ENCODE measurements at regions not wholly inside any gene's neighbourhood (a gene's known extent, or its start where the extent isn't known, plus 50 kb on each side); places are given as distances from the start of the nearest gene placed in this dataset.
"Not testable (repeated sequence)": the region's sequence is repeated elsewhere in the genome, so short reads cannot be mapped to it uniquely, and the experiment has no call there.

DNA sequence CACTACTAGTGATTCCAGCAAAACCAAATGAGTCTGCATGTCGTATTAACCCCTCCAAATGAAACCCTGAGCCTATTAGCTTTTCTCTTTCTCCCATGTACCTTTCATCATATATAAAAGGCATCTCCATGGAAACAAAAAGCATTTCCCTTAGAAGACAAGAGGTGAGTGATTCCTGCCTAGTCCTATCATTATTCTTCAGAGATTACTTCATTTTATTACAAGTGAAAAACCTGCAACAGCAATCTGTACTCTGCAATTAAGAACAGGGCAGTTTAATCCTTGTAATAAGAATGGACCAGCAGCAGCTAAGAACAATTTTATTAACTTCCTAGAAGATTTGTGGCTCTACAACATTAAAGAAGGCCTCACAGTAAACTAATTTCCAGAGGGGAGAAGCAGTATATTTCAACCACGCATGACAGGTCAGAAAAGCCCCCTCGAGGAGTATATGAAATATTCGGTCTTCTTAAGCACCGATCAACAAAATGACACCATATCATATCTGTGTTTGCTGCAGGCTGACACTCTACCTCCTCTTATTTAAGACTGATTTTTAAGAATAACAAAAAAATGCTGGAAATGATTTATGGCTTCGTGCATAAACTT lies 132.3 kb upstream of the TFPI start:
- H3K4me3 ChIP-seq (ENCODE audit: low read depth, low read length) = no peak overlapping the region
- TF ChIP-seq, protein P1, sequence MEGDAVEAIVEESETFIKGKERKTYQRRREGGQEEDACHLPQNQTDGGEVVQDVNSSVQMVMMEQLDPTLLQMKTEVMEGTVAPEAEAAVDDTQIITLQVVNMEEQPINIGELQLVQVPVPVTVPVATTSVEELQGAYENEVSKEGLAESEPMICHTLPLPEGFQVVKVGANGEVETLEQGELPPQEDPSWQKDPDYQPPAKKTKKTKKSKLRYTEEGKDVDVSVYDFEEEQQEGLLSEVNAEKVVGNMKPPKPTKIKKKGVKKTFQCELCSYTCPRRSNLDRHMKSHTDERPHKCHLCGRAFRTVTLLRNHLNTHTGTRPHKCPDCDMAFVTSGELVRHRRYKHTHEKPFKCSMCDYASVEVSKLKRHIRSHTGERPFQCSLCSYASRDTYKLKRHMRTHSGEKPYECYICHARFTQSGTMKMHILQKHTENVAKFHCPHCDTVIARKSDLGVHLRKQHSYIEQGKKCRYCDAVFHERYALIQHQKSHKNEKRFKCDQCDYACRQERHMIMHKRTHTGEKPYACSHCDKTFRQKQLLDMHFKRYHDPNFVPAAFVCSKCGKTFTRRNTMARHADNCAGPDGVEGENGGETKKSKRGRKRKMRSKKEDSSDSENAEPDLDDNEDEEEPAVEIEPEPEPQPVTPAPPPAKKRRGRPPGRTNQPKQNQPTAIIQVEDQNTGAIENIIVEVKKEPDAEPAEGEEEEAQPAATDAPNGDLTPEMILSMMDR (IDR thresholded peaks at IDR 0.05; ENCODE audit: low read depth, low read length) = no peak

DNA sequence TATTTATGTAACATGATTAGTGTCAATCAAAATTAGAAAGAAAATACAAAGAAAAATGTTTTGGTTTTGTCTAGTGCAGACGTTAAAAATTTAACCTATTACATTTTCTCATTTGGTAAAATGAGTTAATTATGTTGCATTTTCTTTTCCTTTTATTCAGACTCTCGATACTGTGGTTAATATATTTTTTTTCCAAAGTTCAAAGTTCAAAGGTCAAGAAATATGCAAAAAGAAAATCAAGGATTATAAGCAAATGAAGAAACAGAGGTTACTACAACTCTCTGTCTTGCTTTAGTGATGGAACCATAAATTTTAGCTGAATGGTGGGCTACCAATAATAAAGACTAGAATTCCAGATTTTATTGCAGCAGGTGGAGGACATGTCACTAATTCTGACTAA lies 133.3 kb upstream of the TFPI start:
- TF ChIP-seq, protein P1 (IDR thresholded peaks at IDR 0.05; ENCODE audit: low read depth, low read length) = no peak
- no peak overlapping the region for H3K4me3 ChIP-seq (ENCODE audit: low read depth, low read length)

DNA sequence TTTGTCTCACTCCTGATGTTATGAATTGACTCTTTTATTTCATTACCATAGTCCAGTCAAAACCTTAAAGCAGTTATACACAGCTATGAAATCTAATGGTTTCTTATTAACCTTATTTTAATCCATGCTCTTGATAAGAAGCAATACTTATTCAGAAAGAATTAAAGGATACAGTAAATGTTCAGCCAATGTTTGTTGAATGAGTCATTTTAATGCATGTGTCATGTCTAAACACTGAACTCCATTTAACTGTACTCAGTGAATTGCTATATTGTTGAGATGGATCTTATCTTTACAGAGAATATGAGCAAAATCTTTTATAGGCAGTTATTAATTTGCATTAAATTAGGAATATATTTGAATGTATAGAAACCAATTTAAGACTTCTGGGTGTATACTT lies 135.1 kb upstream of the TFPI start:
- H3K4me3 ChIP-seq (ENCODE audit: low read depth, low read length) = no peak overlapping the region
- TF ChIP-seq, protein P1 (IDR thresholded peaks at IDR 0.05; ENCODE audit: low read depth, low read length) = no peak

DNA sequence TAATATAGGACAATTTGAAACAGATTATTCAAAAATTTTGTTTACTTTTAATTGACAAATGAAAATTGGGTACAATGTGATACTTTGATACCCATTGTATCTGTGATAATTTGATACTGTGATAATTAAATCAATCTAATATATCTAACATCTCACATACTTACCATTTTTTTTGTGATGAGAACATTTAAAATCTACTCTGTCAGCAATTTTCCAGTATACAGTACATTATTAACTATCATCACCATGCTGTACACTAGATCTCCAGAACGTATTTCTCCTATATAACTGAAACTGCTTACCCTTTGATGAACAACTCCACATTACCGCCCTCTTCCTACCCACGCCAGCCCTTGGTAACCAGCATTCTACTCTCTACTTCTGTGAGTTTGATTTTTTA lies 139.7 kb upstream of the TFPI start:
- no peak overlapping the region for H3K4me3 ChIP-seq (ENCODE audit: low read depth, low read length)
- TF ChIP-seq, protein P1 (IDR thresholded peaks at IDR 0.05; ENCODE audit: low read depth, low read length) = no peak

DNA sequence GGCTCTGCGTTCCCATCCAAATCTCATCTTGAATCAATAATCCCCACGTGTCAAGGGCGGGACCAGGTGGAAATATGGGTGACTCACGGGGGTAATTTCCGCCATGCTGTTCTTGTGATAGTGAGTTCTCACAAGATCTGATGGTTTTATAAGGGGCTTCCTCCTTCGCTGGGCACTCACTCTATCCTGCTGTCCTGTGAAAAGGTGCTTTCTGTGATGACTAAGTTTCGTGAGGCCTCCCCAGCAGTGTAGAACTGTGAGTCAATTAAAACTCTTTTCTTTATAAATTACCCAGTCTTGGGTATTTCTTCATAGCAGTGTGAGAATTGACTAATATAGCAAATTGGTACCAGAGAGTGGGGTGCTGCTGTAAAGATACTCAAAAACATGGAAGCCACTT lies 142.4 kb upstream of the TFPI start:
- H3K4me3 ChIP-seq (ENCODE audit: low read depth, low read length) = not testable (repeated sequence)

DNA sequence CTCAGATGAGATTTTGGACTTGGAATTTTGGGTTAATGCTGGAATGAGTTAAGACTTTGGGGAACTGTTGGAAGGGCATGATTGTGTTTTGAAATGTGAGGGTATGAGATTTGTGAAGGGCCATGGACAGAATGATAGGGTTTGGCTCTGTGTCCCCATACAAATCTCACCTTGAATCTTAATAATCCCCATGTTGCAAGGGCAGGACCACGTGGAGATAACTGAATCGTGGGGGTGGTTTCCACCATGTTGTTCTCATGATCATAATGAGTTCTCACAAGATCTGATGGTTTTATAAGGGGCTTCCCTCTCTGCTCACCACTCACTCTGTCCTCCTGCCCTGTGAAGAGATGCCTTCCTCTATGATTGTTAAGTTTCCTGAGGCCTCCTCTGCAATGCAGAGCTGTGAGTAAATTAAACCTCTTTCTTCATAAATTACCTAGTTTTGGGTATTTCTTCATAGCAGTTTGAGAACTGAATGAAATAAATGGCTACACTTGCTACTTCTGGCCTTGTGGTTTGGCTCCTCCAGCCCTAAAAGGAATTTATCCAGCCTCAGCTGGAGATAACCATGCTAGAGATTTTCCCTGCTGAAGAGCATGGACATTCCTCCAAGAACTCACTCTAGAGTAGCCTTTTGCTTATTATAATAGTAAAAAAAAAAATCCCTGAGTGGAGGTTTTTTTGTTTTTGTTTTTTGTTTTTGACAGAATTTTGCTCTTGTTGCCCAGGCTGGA lies 144.3 kb upstream of the TFPI start:
- TF ChIP-seq, protein P1 (IDR thresholded peaks at IDR 0.05; ENCODE audit: low read depth, low read length) = no peak
- no peak overlapping the region for H3K4me3 ChIP-seq (ENCODE audit: low read depth, low read length)

DNA sequence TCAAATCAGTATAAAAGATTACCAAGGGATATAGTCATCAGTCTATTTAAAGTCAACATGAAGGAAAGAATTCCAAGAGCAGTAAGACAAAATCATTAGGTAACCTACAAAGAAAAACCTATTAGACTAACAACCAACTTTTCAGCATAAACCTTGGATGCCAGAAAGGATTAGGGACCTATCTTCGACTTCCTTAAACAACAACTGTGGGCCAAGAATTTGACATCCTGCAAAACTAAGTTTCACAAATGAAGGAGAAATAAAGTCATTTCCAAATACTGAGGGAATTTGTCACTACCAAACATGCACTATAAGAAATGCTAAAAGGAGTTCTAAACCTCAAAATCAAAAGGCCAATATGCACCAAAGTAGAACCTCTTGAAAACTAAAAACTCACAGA lies 147.9 kb upstream of the TFPI start:
- no peak overlapping the region for H3K4me3 ChIP-seq (ENCODE audit: low read depth, low read length)

More for the DNA sequence above, 147.9 kb upstream of the TFPI start:
- TF ChIP-seq, protein P1 (IDR thresholded peaks at IDR 0.05; ENCODE audit: low read depth, low read length) = no peak
